KMS-11 (cell line): ENCODE measurements at regions not wholly inside any gene's neighbourhood (a gene's known extent, or its start where the extent isn't known, plus 50 kb on each side); places are given as distances from the start of the nearest gene placed in this dataset.
"Not testable (repeated sequence)": the region's sequence is repeated elsewhere in the genome, so short reads cannot be mapped to it uniquely, and the experiment has no call there.

Experiments used
- H2AFZ ChIP-seq: fragments of 200-600 bp; sonication (generic); 2 replicates; pipeline ENCODE4 v1.6.1; 2016; ENCODE audit warnings: antibody characterized with exemption, mixed run types, low read depth
- H3K27ac ChIP-seq: fragments of 200-600 bp; sonication (generic); 2 replicates; pipeline ENCODE4 v1.6.1; 2016; ENCODE audit warnings: mild to moderate bottlenecking, mixed run types
- H3K27me3 ChIP-seq: fragments of 200-600 bp; sonication (generic); 2 replicates; pipeline ENCODE4 v1.6.1; 2017; ENCODE audit warnings: mild to moderate bottlenecking, low read depth, mixed run types, moderate library complexity; ENCODE audit not compliant: insufficient read depth
- H3K36me3 ChIP-seq: fragments of 200-600 bp; sonication (generic); 2 replicates; pipeline ENCODE4 v1.6.1; 2017; ENCODE audit warnings: mild to moderate bottlenecking, mixed run types; ENCODE audit not compliant: insufficient read depth
- H3K4me1 ChIP-seq: fragments of 200-600 bp; sonication (generic); 2 replicates; pipeline ENCODE4 v1.6.1; 2016; ENCODE audit warnings: mild to moderate bottlenecking, low read depth, mixed run types; ENCODE audit not compliant: poor library complexity, severe bottlenecking
- H3K4me2 ChIP-seq: fragments of 200-600 bp; sonication (generic); 2 replicates; pipeline ENCODE4 v1.7.0; 2016; ENCODE audit warnings: mild to moderate bottlenecking, mixed run types
- H3K4me3 ChIP-seq: fragments of 200-600 bp; sonication (generic); IDR thresholded peaks from 2 replicates; pipeline ENCODE4 v1.6.1; 2017; ENCODE audit warnings: low read depth, low read length, mixed read lengths; ENCODE audit not compliant: insufficient read depth
- H3K79me2 ChIP-seq: fragments of 200-600 bp; sonication (generic); 2 replicates; pipeline ENCODE4 v1.6.1; 2016; ENCODE audit warnings: low read depth, mixed run types; ENCODE audit not compliant: insufficient read depth
- H3K9ac ChIP-seq: fragments of 200-600 bp; sonication (generic); 2 replicates; pipeline ENCODE4 v1.6.1; 2016; ENCODE audit warnings: mild to moderate bottlenecking, mixed run types
- H4K20me1 ChIP-seq: fragments of 200-600 bp; sonication (generic); 2 replicates; pipeline ENCODE4 v1.6.1; 2016; ENCODE audit warnings: mild to moderate bottlenecking, mixed run types; ENCODE audit not compliant: insufficient read depth
- TF ChIP-seq, protein P1 (sequence below): fragments of 200-600 bp; sonication (generic); conservative IDR thresholded peaks from 2 replicates; pipeline ENCODE4 v1.6.1; 2017; ENCODE audit warnings: low read depth, mild to moderate bottlenecking, antibody characterized with exemption, low read length, moderate library complexity, mixed read lengths

DNA sequence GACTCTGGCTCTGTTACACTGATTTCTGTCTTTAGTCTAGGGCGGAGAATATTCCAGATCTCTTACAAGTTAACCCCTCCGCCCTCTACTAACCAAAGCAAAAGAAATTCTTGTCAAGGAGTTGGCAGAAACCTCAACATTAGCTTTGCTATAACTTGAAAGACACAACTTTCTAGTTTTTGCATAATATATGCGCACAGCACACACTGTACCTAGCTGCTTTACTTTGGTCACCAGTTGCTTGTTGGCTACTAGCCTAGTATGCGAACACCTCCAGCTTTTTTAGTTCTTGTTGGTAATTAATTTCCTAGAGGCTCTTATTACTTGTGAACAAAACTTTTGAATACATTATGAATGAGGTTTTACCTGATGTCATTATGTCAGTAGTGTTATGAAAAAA, 348.8 kb upstream of the C2CD4B start:
- Histone ChIP-seq H3K79me2 (no peaks in the 10 kb centered on the region), H3K4me3 (no peak overlapping the region), H3K27me3 (no peaks in the 10 kb centered on the region), H3K36me3 (no peaks in the 10 kb centered on the region), H4K20me1 (no peaks in the 10 kb centered on the region), H3K4me1 (no peaks in the 10 kb centered on the region), H3K4me2 (no peak overlapping the region), H3K27ac (no peak overlapping the region), H2AFZ (no peak overlapping the region), H3K9ac (no peak overlapping the region)
- TF ChIP-seq, protein P1, sequence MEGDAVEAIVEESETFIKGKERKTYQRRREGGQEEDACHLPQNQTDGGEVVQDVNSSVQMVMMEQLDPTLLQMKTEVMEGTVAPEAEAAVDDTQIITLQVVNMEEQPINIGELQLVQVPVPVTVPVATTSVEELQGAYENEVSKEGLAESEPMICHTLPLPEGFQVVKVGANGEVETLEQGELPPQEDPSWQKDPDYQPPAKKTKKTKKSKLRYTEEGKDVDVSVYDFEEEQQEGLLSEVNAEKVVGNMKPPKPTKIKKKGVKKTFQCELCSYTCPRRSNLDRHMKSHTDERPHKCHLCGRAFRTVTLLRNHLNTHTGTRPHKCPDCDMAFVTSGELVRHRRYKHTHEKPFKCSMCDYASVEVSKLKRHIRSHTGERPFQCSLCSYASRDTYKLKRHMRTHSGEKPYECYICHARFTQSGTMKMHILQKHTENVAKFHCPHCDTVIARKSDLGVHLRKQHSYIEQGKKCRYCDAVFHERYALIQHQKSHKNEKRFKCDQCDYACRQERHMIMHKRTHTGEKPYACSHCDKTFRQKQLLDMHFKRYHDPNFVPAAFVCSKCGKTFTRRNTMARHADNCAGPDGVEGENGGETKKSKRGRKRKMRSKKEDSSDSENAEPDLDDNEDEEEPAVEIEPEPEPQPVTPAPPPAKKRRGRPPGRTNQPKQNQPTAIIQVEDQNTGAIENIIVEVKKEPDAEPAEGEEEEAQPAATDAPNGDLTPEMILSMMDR, result no peak

- H3K4me3 ChIP-seq, result no peak overlapping the region
- no peaks in the 10 kb centered on the region for H4K20me1 ChIP-seq
- no peak overlapping the region for H3K9ac ChIP-seq
- no peaks in the 10 kb centered on the region for H3K36me3 ChIP-seq
- no peak overlapping the region for H3K27ac ChIP-seq
- H3K4me2 ChIP-seq, result no peak overlapping the region
- H2AFZ ChIP-seq, result no peak overlapping the region
- TF ChIP-seq, protein P1, result no peak
- H3K27me3 ChIP-seq, result no peaks in the 10 kb centered on the region
- H3K4me1 ChIP-seq, result no peaks in the 10 kb centered on the region
- H3K79me2 ChIP-seq, result no peaks in the 10 kb centered on the region
Observed at GRCh38 chr15:62515696-62516395, 350.8 kb upstream of the C2CD4B start.

GRCh38 chr15:62517541-62517940, 352.5 kb upstream of the C2CD4B start:
- Histone ChIP-seq H3K4me3 (no peak overlapping the region), H2AFZ (no peak overlapping the region), H3K79me2 (no peaks in the 10 kb centered on the region), H4K20me1 (no peaks in the 10 kb centered on the region), H3K36me3 (no peaks in the 10 kb centered on the region), H3K9ac (no peak overlapping the region), H3K4me1 (no peaks in the 10 kb centered on the region), H3K4me2 (no peak overlapping the region), H3K27ac (no peak overlapping the region), H3K27me3 (no peaks in the 10 kb centered on the region)
- TF ChIP-seq, protein P1, result no peak

DNA sequence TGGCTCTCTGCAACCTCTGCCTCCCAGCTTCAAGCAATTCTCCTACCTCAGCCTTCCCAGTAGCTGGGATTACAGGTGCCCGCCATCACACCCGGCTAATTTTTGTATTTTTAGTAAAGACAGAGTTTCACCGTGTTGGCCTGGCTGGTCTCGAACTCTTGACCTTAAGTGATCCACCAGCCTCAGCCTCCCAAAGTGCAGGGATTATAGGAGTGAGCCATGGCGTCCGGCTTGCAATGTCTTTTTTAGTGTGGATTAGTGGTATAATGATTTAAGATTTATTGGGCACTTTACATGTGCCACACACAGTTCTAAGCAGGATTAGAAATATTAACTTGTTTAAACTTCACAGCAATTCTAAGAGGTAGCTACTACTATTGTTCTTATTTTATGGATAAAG, 353.6 kb upstream of the C2CD4B start:
- H3K4me1 ChIP-seq, result not testable (repeated sequence)

DNA sequence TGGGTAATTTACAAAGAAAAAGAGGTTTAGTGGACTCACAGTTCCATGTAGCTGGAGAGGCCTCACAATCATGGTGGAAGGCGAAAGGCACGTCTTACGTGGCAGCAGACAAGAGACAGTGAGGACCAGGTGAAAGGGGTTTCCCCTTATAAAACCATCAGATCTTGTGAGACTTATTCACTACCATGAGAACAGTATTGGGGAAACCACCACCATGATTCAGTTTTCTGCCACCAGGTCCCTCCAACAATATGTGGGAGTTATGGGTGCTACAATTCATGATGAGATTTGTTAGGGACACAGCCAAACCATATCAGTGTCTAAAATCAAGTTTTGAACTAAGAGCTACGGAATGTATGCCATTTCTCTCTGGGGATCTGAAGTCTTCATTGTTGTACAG, 354.8 kb upstream of the C2CD4B start:
- no peak overlapping the region for H3K27ac ChIP-seq
- no peak overlapping the region for H3K9ac ChIP-seq
- no peaks in the 10 kb centered on the region for H3K27me3 ChIP-seq
- no peaks in the 10 kb centered on the region for H3K4me1 ChIP-seq
- H3K4me2 ChIP-seq, result no peak overlapping the region
- H4K20me1 ChIP-seq, result no peaks in the 10 kb centered on the region
- H3K36me3 ChIP-seq, result no peaks in the 10 kb centered on the region
- TF ChIP-seq, protein P1, result no peak
- no peak overlapping the region for H3K4me3 ChIP-seq
- no peak overlapping the region for H2AFZ ChIP-seq
- H3K79me2 ChIP-seq, result no peaks in the 10 kb centered on the region

More for the DNA sequence above, 353.6 kb upstream of the C2CD4B start:
- H2AFZ ChIP-seq, H3K27me3 ChIP-seq, H3K4me2 ChIP-seq, H4K20me1 ChIP-seq, H3K27ac ChIP-seq, H3K9ac ChIP-seq, H3K4me3 ChIP-seq, H3K36me3 ChIP-seq, H3K79me2 ChIP-seq: not testable (repeated sequence)
